ENCODE measurements at regions not wholly inside any gene's neighbourhood (a gene's known extent, or its start where the extent isn't known, plus 50 kb on each side); places are given as distances from the start of the nearest gene placed in this dataset.

DNA sequence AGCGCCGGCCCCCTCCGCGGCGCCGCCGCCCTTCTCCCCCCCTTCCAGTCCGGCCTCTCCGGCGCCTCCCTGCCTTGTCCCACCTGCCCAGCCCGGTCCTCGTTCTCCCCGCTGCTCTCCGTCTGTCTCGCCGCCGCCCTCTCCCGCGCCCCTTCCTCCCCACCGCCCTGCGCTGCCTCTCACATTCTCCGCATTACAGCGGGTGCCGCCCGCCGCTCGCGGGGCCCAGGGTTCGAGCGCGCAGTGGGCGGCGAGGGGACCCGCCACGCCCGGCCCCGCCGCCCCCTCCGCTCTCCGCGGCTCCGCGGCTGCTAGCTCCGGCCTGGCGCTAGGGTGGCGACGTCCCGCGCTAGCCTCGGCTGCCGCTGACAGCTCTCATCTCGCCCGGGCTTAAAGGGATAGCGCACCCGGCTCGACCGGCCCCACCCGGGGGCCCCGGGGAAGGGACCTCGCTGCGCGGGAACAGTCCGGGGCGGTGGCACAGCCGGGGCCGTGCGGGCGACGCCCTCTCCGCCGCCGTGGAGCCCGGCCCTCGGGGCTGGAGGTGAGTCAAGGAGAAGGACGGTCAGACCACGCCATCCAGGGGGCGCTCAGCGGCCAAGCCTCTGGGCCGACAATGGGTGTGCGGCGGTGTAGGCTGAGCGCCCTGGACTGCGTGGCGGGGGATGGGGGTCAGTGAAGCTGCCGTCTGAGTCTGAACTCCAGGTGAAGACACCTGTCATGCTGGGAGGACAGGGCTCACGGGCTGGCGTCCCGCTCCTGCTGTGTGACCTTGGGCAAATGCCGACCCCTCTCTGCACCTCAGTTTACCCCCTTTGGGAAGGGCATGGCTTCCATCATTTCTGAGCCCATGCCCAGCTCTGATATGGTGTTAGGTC, 187.4 kb upstream of the LINGO1 start:
- no peak for DNase-seq (ENCODE audit: low spot score)

DNA sequence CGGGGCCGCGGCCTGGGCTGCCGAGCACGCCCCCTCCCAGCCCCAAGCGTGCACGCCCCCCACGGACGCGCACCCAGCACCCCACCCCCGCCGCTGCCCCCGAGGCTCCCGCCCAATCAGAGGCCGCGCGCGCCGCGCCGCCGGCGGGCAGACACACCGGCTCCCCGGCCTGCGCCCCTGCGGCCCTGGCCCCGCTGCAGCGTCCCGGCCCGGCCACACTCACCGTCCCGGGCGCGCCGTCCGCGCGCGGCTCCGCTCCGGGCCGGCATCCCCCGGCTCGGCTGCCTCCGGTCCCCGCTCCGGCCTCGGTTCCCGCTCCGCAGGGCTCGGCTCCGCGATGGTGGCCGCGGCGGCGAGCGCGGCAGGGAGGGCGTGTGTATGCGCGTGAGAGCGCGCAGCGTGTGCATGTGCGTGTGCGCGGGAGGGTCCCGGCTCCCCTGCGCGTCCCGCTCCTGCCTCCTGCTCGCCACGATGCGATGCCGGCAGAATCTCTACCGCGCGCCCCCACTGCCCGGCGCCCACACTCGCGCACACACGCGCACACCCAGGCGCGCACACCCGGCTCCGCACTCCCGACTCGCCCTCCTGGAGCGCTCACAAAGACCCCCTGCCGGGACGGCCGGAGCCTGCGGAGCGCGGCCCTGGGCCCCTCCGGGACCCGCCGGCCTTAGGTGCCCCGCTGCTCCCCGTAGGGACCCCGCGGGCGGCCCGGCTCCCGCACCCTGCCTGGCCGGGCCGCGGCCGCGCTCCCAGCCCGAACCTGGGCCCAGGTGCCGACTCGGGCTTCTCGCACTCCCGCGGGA, 186.5 kb upstream of the LINGO1 start:
- no peak for DNase-seq (ENCODE audit: low spot score)

DNA sequence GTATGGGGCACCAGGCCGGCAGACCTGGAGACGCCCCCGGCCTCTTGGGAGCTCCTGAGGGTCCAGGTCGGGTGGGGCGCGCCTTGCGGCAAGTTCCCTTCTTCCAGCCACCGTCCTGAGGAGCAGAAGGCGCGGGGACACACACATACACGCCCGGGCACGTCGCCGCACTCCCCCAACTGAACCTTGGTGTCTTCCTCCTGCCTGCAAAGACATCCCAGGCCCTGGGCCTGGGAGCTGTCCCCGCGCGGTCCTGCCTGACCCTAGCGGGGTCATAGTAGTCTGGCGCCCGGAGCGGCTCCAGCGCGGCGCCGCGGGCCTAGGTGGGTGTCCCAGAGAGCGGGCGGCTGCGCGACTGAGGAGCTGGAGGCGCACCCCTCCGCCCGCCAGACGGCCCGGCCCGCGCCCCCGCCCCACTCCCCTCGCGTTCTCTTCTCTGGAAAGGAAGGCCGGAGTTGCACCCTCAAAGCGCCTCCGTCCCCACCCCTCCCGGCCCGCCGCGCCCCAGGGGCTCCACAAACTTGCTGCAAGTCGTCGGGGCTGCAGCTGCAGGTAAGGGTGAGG, 185.9 kb upstream of the LINGO1 start:
- no peak for DNase-seq (ENCODE audit: low spot score)

- no peak for DNase-seq (ENCODE audit: low spot score)
These were observed 184.7 kb upstream of the LINGO1 start for GRCh38 chr15:77817434-77817833.

DNA sequence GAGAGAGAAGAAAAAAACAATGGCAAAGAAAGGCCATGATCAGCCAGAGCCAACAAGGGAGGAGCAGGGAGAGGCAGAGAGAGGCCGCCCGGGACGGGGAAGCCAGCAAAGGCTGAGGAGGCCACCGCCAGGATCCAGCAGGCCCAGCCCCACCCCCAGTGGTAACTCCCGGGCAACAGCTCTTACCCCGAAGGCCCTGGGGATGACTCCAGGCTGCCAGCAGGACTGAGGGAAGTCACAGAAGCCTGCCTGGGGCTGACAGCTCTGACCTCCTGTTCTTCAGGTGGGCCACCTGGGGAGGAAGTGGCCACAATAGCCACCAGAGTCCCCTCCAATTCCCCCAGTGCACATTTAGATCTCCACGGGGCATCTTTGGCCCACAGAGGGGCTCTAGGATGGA, 184.3 kb upstream of the LINGO1 start:
- no peak for DNase-seq (ENCODE audit: low spot score)

- no peak for DNase-seq (ENCODE audit: low spot score)
These were observed 182.3 kb upstream of the LINGO1 start for GRCh38 chr15:77815015-77815414.

DNA sequence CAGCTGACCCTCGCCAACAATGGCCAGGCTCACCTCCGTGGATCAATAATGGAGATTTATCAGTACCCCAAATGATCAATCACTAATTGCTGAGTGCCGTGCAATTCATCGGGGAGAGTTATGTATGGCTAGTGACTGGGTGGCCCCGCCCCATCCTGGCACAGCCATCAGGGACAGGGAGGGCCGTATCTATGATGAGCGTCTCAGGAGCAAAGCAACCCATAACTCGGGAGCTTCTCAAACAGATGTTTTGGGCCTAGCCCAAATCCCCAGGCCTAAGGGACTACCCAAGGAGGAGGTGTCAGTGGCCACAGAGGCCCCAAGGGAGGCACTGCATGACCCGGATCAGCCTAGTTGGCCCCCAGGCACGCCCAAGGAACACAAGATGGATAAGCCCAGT, 180.0 kb upstream of the LINGO1 start:
- no peak for DNase-seq (ENCODE audit: low spot score)

GRCh38 chr15:77811270-77811669, 178.6 kb upstream of the LINGO1 start:
- DNase-seq (ENCODE audit: low spot score): no peak

DNA sequence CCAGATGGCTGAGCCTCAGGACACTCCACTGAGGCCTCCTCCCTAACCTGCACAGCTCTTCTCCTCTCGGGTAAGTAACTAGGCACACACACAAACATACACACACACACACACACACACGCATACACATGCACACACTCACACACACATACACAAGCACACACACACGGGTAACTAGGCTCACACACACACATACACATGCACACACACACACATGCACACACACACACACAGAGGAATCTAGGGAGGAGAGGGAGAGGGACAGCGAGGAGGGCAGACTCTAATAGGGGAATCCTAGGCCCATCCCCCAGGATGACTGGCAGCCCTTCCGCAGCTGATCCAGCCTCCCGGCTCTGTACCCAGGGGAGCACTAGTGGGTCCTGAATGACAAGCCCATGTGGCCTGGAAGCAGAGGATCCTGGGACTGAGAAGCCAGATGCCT, 177.4 kb upstream of the LINGO1 start:
- DNase-seq (ENCODE audit: low spot score): no peak

- no peak for DNase-seq (ENCODE audit: low spot score)
These were observed 176.0 kb upstream of the LINGO1 start for GRCh38 chr15:77808581-77809177.

DNA sequence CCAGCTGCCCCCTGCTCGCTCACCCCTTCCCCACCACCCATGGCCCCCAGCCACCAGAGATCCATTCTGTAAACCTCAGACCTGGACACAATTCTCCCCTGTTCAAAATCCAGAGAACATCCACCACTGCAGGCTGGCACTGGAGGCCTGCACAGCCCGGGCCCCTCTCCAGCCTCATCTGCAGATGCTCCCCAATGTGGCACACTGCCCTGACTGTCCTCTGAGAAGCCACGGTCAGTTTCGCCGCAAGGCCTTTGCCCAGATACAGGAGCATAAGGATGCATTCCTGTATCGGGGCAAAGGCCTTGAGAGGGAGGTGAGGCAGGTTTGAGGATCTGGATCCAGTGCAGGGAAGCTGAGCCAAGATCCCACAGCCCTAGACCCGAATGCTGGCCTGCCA, 175.4 kb upstream of the LINGO1 start:
- no peak for DNase-seq (ENCODE audit: low spot score)

- DNase-seq (ENCODE audit: low spot score): no peak
These were observed 174.9 kb upstream of the LINGO1 start for GRCh38 chr15:77807611-77808010.

GRCh38 chr15:77807115-77807514, 174.4 kb upstream of the LINGO1 start:
- no peak for DNase-seq (ENCODE audit: low spot score)

DNA sequence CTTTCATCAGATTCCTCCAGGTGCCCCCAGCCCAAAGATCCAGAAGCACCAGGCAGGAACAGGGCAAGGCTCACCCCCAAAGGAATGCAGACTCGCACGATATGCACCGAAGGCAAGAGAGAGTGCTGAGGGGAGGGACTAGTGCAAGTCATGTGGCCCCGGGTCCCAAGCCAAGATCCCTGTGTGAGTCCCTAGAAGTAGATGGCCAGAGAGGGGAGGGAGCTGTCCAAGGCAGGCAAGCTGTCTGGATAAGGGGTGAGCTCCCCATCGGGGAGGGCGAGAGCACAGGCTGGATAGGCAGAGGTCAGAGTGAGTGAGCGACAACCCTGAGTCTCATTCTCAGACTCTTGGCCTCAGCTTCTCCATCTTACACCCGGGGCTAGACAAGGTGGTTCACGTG, 171.5 kb upstream of the LINGO1 start:
- DNase-seq (ENCODE audit: low spot score): no peak

- DNase-seq (ENCODE audit: low spot score): no peak
These were observed 170.8 kb upstream of the LINGO1 start for GRCh38 chr15:77803487-77803886.

GRCh38 chr15:77800305-77800704, 167.6 kb upstream of the LINGO1 start:
- DNase-seq (ENCODE audit: low spot score): no peak

DNA sequence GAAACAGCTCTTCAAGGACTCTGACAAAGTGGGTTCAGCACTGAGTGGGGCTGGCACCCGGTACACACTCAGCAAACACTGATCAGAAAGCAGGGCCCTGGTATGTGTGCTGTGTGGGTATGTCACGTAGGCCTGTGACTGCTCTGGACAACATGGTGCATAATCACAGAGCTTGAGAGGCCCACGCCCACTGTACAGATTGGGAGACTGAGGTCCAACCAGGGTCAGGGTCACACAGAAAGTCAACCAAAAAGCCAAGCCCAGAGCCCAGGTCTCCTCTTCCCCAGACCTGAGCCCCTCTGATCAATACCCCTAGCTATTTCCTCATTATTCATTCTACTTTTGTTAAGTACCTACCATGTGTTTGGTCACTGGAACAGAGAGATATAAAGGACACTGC, 166.1 kb upstream of the LINGO1 start:
- DNase-seq (ENCODE audit: low spot score): no peak

DNA sequence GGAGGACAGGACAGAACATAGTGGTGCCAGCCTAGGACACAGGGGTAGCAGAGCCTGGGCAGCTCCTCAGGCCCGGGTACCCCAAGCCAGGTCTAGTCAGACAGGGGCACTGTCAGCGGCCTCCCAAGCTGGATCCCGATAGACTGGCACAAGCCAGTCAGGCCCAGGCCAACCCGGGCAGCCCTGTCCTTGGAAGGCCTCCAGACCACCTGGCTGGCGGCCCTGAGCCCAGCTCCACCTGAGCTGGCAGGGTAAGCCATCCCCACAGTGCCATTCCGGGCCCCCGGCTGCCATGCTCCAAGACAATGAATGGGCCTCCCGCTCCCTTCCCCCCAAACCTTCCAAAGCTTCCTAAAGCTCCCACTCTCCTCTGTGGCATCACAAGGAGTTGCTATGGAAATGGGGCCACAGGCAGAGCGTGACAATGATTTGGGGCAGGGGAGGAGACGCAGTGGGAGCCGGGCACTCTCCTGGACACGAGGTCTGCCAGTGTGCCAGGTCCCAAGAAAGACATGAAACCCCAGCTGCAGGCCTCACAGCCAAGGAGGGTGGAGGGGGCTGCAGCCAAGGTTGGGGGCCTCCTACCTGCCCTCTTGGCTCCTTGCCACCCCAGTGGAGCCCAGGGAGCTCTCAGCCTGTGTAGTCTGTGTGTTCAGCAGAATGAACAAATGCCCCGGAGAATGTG, 165.6 kb upstream of the LINGO1 start:
- no peak for DNase-seq (ENCODE audit: low spot score)

DNA sequence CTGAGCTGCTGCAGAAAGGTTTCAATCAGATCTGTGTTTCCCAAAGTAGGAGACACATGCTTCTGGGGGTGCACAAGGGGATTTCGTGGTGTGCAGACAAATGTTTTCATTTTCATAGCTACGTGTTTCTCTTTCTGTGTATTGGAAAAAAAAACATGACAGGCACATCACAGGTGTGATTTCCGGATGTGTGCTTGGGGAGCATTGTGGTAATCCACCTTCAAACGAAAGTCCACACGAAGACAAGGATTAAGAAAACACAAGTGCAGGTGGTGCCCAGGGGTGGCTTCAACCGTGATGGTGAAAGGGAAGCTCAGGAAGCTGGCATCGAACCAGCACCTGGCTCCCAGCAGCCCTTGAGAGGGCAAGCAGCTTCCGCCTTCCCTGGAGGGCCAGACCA, 164.6 kb upstream of the LINGO1 start:
- no peak for DNase-seq (ENCODE audit: low spot score)

DNA sequence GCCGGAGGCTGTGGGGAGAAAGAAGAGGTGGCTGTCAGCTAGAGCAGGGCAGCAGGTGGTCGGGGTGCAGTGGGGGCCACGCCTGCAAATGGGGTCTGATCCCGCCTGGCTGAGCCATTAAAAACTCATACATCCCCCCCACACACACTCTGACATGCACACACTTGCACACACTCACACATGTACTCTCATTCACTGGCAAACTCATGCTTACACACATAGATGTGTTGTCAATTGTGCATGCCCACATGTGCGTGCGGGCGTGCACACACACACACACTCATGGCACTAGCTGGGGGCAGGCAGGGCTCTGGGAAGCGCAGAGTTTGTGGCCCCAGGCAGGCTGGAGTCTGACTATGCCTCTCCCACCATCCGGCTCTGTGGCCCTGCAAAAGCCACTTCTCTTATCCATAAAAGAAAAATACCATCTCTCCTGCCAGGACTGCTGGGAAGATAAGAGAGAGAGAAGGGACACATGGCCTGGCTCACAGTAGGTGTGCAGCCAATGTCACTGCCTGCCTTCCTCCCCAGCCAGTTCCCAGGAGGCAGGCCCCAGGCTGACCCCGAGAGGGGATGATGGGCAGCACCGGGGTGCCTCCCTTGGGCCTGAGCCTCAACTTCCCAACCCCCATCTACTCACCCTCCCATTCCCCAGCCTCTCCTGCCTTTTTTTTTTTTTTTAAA, 163.5 kb upstream of the LINGO1 start:
- DNase-seq (ENCODE audit: low spot score): no peak

GRCh38 chr15:77795446-77795845, 162.7 kb upstream of the LINGO1 start:
- DNase-seq (ENCODE audit: low spot score): no peak
